H1 (cell line): ENCODE measurements at regions not wholly inside any gene's neighbourhood (a gene's known extent, or its start where the extent isn't known, plus 50 kb on each side); places are given as distances from the start of the nearest gene placed in this dataset.

Experiments used
- CTCF ChIA-PET: fragments of 300-600 bp; sonication (Branson Sonifier 250); formaldehyde crosslinking; loops from one replicate; lab custom pipeline; 2021; ENCODE audit not compliant: partially characterized antibody; lab: Charles Lee
- POLR2A ChIA-PET: fragments of 300-600 bp; sonication (Branson Sonifier 250); formaldehyde crosslinking; loops from one replicate; lab custom pipeline; 2021; ENCODE audit warnings: inconsistent platforms; ENCODE audit not compliant: partially characterized antibody; lab: Charles Lee
- DNase-seq, 2 experiments: peaks; one replicate each; pipeline versions ENCODE4 v3.0.0 to v3.0.0-alpha.2; 2010 to 2022; ENCODE audit warnings: low spot score in 2 of 2, low read depth in 1 of 2, mixed read lengths in 1 of 2
- FAIRE-seq: peaks from 2 replicates; lab custom pipeline; 2011; peaks lifted over from hg19 to GRCh38; lab: Jason Lieb, UNC
- H2AFZ ChIP-seq: 2 replicates; pipeline ENCODE4 v1.8.1; 2012; ENCODE audit warnings: low read length, inconsistent platforms
- H2AK5ac ChIP-seq: 2 replicates; pipeline ENCODE4 v1.6.1; 2013; ENCODE audit warnings: low read depth, low read length
- H2BK120ac ChIP-seq: replicated peaks from 2 replicates; pipeline ENCODE3; 2013; ENCODE audit warnings: low read depth, low read length, inconsistent platforms
- H2BK12ac ChIP-seq: 2 replicates; pipeline ENCODE4 v1.6.1; 2013; ENCODE audit warnings: low read depth, low read length
- H2BK15ac ChIP-seq: 2 replicates; pipeline ENCODE4 v1.6.1; 2013; ENCODE audit warnings: low read length
- H2BK20ac ChIP-seq: 2 replicates; pipeline ENCODE4 v1.6.1; 2013; ENCODE audit warnings: low read length
- H2BK5ac ChIP-seq: 2 replicates; pipeline ENCODE4 v1.6.1; 2013; ENCODE audit warnings: low read depth, low read length
- H3K14ac ChIP-seq: 2 replicates; pipeline ENCODE4 v1.6.1; 2013; ENCODE audit warnings: inconsistent platforms; ENCODE audit not compliant: insufficient read length
- H3K18ac ChIP-seq: 2 replicates; pipeline ENCODE4 v1.6.1; 2013; ENCODE audit warnings: low read length; ENCODE audit errors: extremely low read depth
- H3K23ac ChIP-seq: 2 replicates; pipeline ENCODE4 v1.6.1; 2013; ENCODE audit warnings: inconsistent platforms; ENCODE audit not compliant: insufficient read length
- H3K23me2 ChIP-seq: 2 replicates; pipeline ENCODE4 v1.6.1; 2013; ENCODE audit warnings: low read depth, low read length
- H3K27ac ChIP-seq: 2 replicates; pipeline ENCODE4 v1.6.1; 2011; ENCODE audit warnings: low read depth, low read length, inconsistent platforms
- H3K27me3 ChIP-seq, 4 experiments: replicated peaks in 1 of 4; 1 replicate in 1 of 4; 2 replicates in 3 of 4; pipeline versions ENCODE4 v1.6.1 to v1.8.1; 2011 to 2013; ENCODE audit warnings: low read length in 3 of 4, mild to moderate bottlenecking in 3 of 4, inconsistent platforms in 2 of 4, mixed read lengths in 2 of 4, moderate library complexity in 1 of 4; ENCODE audit not compliant: control insufficient read depth in 3 of 4, insufficient read depth in 3 of 4; ENCODE audit errors: extremely low read depth in 1 of 4
- H3K36me3 ChIP-seq, 4 experiments: 2 replicates each; pipeline versions ENCODE4 v1.6.1 to v1.8.1; 2011 to 2013; ENCODE audit warnings: mild to moderate bottlenecking in 4 of 4, low read length in 3 of 4, moderate library complexity in 2 of 4, control low read depth in 1 of 4, inconsistent platforms in 1 of 4; ENCODE audit not compliant: insufficient read depth in 4 of 4, control insufficient read depth in 2 of 4
- H3K4ac ChIP-seq: replicated peaks from 2 replicates; pipeline ENCODE3; 2013; ENCODE audit warnings: low read length, low read depth, mixed read lengths, inconsistent platforms; ENCODE audit not compliant: insufficient read length
- H3K4me1 ChIP-seq, 4 experiments: replicated peaks in 1 of 4; 1 replicate in 1 of 4; 2 replicates in 3 of 4; pipeline versions ENCODE4 v1.6.1 to v1.8.1; 2011 to 2013; ENCODE audit warnings: low read length in 3 of 4, inconsistent platforms in 2 of 4, mixed read lengths in 1 of 4; ENCODE audit not compliant: insufficient read depth in 4 of 4, control insufficient read depth in 3 of 4
- H3K4me2 ChIP-seq, 2 experiments: 2 replicates each; pipeline versions ENCODE4 v1.6.1 to v1.8.1; 2011 to 2013; ENCODE audit warnings: low read depth in 2 of 2, low read length in 2 of 2, control low read depth in 1 of 2, inconsistent platforms in 1 of 2, mild to moderate bottlenecking in 1 of 2; ENCODE audit not compliant: insufficient read depth in 1 of 2
- H3K4me3 ChIP-seq, 4 experiments: fragments of 200-600, 300-600 bp in 1 of 4; sonication (generic), shearing (Covaris generic), sonication (Bioruptor Twin) in 1 of 4; 2 replicates each; pipeline versions ENCODE4 v1.5.1 to v1.8.1; 2011 to 2016; ENCODE audit warnings: low read length in 4 of 4, low read depth in 3 of 4, control low read depth in 2 of 4, inconsistent platforms in 2 of 4, mild to moderate bottlenecking in 2 of 4, mixed read lengths in 1 of 4, moderate library complexity in 1 of 4; ENCODE audit not compliant: insufficient read depth in 2 of 4; ENCODE audit errors: extremely low read depth in 1 of 4
- H3K56ac ChIP-seq: replicated peaks from 2 replicates; pipeline ENCODE3; 2013; ENCODE audit warnings: low read depth, mild to moderate bottlenecking, mixed read lengths, low read length, inconsistent platforms; ENCODE audit not compliant: insufficient read length
- H3K79me1 ChIP-seq: 2 replicates; pipeline ENCODE4 v1.6.1; 2013; ENCODE audit warnings: low read depth, low read length, control low read depth
- H3K79me2 ChIP-seq, 2 experiments: 2 replicates each; pipeline versions ENCODE4 v1.6.1 to v1.8.1; 2012 to 2013; ENCODE audit warnings: low read length in 2 of 2, mild to moderate bottlenecking in 2 of 2, inconsistent platforms in 1 of 2; ENCODE audit not compliant: insufficient read depth in 2 of 2, control insufficient read depth in 1 of 2
- H3K9ac ChIP-seq, 4 experiments: replicated peaks in 1 of 4; 1 replicate in 1 of 4; 2 replicates in 3 of 4; pipeline versions ENCODE4 v1.6.1 to v1.8.1; 2011 to 2013; ENCODE audit warnings: low read depth in 3 of 4, low read length in 3 of 4, control low read depth in 2 of 4, mild to moderate bottlenecking in 2 of 4, moderate library complexity in 2 of 4, inconsistent platforms in 1 of 4; ENCODE audit errors: extremely low read depth in 1 of 4
- H3K9me3 ChIP-seq, 2 experiments: 2 replicates each; pipeline versions ENCODE4 v1.6.1 to v1.8.1; 2012 to 2013; ENCODE audit warnings: mild to moderate bottlenecking in 2 of 2, moderate library complexity in 2 of 2, control low read depth in 1 of 2, inconsistent platforms in 1 of 2, low read depth in 1 of 2, low read length in 1 of 2, mixed read lengths in 1 of 2; ENCODE audit not compliant: insufficient read depth in 2 of 2
- H4K20me1 ChIP-seq, 2 experiments: replicated peaks in 1 of 2; 2 replicates each; pipeline versions ENCODE3 to v1.8.1; 2011 to 2013; ENCODE audit warnings: inconsistent platforms in 2 of 2, low read length in 2 of 2, mild to moderate bottlenecking in 1 of 2; ENCODE audit not compliant: insufficient read depth in 2 of 2, control insufficient read depth in 1 of 2
- H4K5ac ChIP-seq: 2 replicates; pipeline ENCODE4 v1.6.1; 2013; ENCODE audit warnings: low read length, low read depth, mixed read lengths, inconsistent platforms; ENCODE audit not compliant: insufficient read length
- H4K8ac ChIP-seq: 2 replicates; pipeline ENCODE4 v1.8.0; 2013; ENCODE audit warnings: mild to moderate bottlenecking, moderate library complexity, low read length, inconsistent platforms; ENCODE audit not compliant: insufficient read depth; ENCODE audit errors: extremely low read depth
- H4K91ac ChIP-seq: replicated peaks from 2 replicates; pipeline ENCODE3; 2013; ENCODE audit warnings: low read length, mixed read lengths, inconsistent platforms; ENCODE audit not compliant: insufficient read length
- BRCA1 ChIP-seq: IDR thresholded peaks from 2 replicates; pipeline ENCODE4 v1.6.1; 2012; ENCODE audit warnings: low read depth, low read length, improper control_type of control experiment
- CHD1 ChIP-seq: IDR thresholded peaks from 2 replicates; pipeline ENCODE4 v1.6.1; 2012; ENCODE audit warnings: low read depth, low read length, improper control_type of control experiment
- CHD2 ChIP-seq: IDR thresholded peaks from 2 replicates; pipeline ENCODE4 v1.6.1; 2012; ENCODE audit warnings: low read length, improper control_type of control experiment
- CTBP2 ChIP-seq: IDR thresholded peaks from 2 replicates; pipeline ENCODE4 v1.7.0; 2011; ENCODE audit warnings: borderline replicate concordance, mild to moderate bottlenecking, moderate library complexity, mixed read lengths, low read length; ENCODE audit not compliant: insufficient read depth, insufficient read length
- GABPA ChIP-seq: IDR thresholded peaks from 2 replicates; pipeline ENCODE4 v1.6.1; 2011; ENCODE audit warnings: mild to moderate bottlenecking, low read length, moderate library complexity, borderline replicate concordance; ENCODE audit not compliant: insufficient read depth
- GTF2F1 ChIP-seq: IDR thresholded peaks from 2 replicates; pipeline ENCODE4 v1.6.1; 2012; ENCODE audit warnings: low read depth, low read length, improper control_type of control experiment, borderline replicate concordance
- KDM1A ChIP-seq: fragments of 200-600, 300-600 bp; sonication (generic); IDR thresholded peaks from 2 replicates; pipeline ENCODE4 v1.7.1; 2016; ENCODE audit warnings: mild to moderate bottlenecking, low read length, borderline replicate concordance
- MAFK ChIP-seq: IDR thresholded peaks from 2 replicates; pipeline ENCODE4 v1.6.1; 2012; ENCODE audit warnings: low read depth, mild to moderate bottlenecking, improper control_type of control experiment, low read length
- RNF2 ChIP-seq: fragments of 200-900, 300-1000 bp; sonication (generic); IDR thresholded peaks from 2 replicates; pipeline ENCODE4 v1.7.1; 2016; ENCODE audit warnings: borderline replicate concordance, low read depth, mild to moderate bottlenecking, antibody characterized with exemption, low read length; ENCODE audit not compliant: poor library complexity, severe bottlenecking; ENCODE audit errors: missing control alignments
- SIN3A ChIP-seq, 2 experiments: IDR thresholded peaks in 1 of 2; conservative IDR thresholded peaks in 1 of 2; 2 replicates each; pipeline ENCODE4 v1.6.1; 2011 to 2012; ENCODE audit warnings: low read length in 2 of 2, improper control_type of control experiment in 1 of 2, low read depth in 1 of 2, mild to moderate bottlenecking in 1 of 2
- TAF1 ChIP-seq: IDR thresholded peaks from 2 replicates; pipeline ENCODE4 v1.6.1; 2011; ENCODE audit warnings: mild to moderate bottlenecking, low read depth, low read length
- ZNF274 ChIP-seq: IDR thresholded peaks from 2 replicates; pipeline ENCODE4 v1.7.0; 2012; ENCODE audit warnings: low read length, borderline replicate concordance; ENCODE audit errors: extremely low read depth
- whole genome bisulfite sequencing, 2 experiments: shearing (Covaris generic) in 1 of 2; methylation state at CpG; one replicate each; pipeline versions ENCODE4 v1.1.6 to v1.1.7; 2013 to 2015; ENCODE audit warnings: low lambda C conversion rate in 2 of 2, mixed read lengths in 2 of 2, inconsistent platforms in 1 of 2, low coverage in 1 of 2, missing lambda C conversion rate in 1 of 2; ENCODE audit not compliant: insufficient replicate concordance in 2 of 2, insufficient coverage in 1 of 2, insufficient read length in 1 of 2; ENCODE audit errors: extremely low coverage in 1 of 2, missing lambda C conversion rate in 1 of 2; 5-methylcytosine and 5-hydroxymethylcytosine counted together
- TF ChIP-seq, protein P1 (sequence below): IDR thresholded peaks from 2 replicates; pipeline ENCODE4 v1.6.1; 2012; ENCODE audit warnings: inconsistent platforms

DNA sequence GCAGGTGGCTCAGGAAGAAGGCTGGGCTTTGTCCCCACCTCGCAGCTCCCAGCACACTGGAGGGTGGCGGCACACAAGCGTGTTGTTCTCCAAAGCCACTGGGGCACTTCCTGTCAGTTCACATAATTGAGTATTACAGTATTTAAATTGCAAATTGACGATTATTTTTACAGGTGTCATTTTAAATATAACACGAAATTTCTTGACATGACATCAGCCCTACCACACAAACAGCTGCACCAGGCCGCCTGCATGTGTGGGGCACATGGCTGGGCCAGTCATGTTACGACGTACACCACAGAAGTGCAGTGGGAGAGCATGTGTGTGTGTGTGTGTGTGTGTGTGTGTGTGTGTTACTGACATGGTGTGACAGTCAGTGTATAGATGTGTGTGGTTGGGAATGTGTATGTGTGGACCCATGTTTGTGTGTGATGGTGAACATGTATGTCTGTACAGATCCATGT, 155.6 kb downstream of the TTC32 start:
- ChIA-PET POLR2A (interaction anchor here (0.7 kb wide), 1 partner anchor 315 kb away, joined by 3 read pairs; no protein-coding TSS in a partner anchor), CTCF (interaction anchor here (0.6 to 6.8 kb wide), 55 partner anchors 8 to 1228 kb away, joined by 3 to 55 read pairs (median 4); partner anchors contain the start of gene OSR1)
- Histone ChIP-seq H3K9ac (no peak overlapping the region), H2BK12ac (peak overlapping the region; percentile 90; the same call in 1 of the 2 replicates), H4K5ac (no peak overlapping the region), H3K14ac (no peak overlapping the region), H3K36me3 (no peaks in the 10 kb centered on the region), H3K9me3 (no peaks in the 10 kb centered on the region), H3K27ac (no peak overlapping the region), H2BK15ac (no peak overlapping the region), H3K4me3 (no peak overlapping the region), H3K56ac (no peak overlapping the region), H4K20me1 (no peaks in the 10 kb centered on the region), H3K79me1 (no peaks in the 10 kb centered on the region), H2BK20ac (no peak overlapping the region), H3K23ac (no peak overlapping the region), H3K4ac (no peak overlapping the region), H2AFZ (peak overlapping the region; percentile 41; the same call in 1 of the 2 replicates), H3K4me2 (no peak overlapping the region), H2BK120ac (no peak overlapping the region), H2AK5ac (0 out of 2 replicates have a peak overlapping the region, but pooled peaks have one; percentile 75), H4K91ac (no peak overlapping the region), H3K4me1 (no peaks in the 10 kb centered on the region), H3K79me2 (no peaks in the 10 kb centered on the region), H3K23me2 (peaks cover 2% of the 10 kb centered on the region; the same call in 1 of the 2 replicates), H3K18ac (no peak overlapping the region), H3K27me3 (no peaks in the 10 kb centered on the region), H4K8ac (no peak overlapping the region), H2BK5ac (no peak overlapping the region)
- DNase-seq (no peak), FAIRE-seq (no peak)
- 92% methylated on average over 8 of the region's 8 CpGs; no CpG with 5 or more reads in 1 of the 2 experiments for WGBS, 2 experiments
- no peak for TF ChIP-seq MAFK
- TF ChIP-seq, protein P1, sequence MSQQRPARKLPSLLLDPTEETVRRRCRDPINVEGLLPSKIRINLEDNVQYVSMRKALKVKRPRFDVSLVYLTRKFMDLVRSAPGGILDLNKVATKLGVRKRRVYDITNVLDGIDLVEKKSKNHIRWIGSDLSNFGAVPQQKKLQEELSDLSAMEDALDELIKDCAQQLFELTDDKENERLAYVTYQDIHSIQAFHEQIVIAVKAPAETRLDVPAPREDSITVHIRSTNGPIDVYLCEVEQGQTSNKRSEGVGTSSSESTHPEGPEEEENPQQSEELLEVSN = no peak
- TF ChIP-seq GABPA = no peak
- no peak for TF ChIP-seq CTBP2
- TF ChIP-seq TAF1 = no peak
- no peak for TF ChIP-seq CHD2
- TF ChIP-seq BRCA1 = no peak
- no peak for TF ChIP-seq SIN3A (conservative IDR thresholded peaks at IDR 0.05 in 1 of 2, IDR thresholded peaks at IDR 0.05 in 1 of 2; ENCODE audit: low read depth in 1 of 2, low read length in 2 of 2)
- TF ChIP-seq GTF2F1 = no peak
- TF ChIP-seq ZNF274 = no peak
- TF ChIP-seq RNF2 = no peak
- TF ChIP-seq CHD1 = no peak
- TF ChIP-seq KDM1A = no peak
